ENCODE measurements at regions not wholly inside any gene's neighbourhood (a gene's known extent, or its start where the extent isn't known, plus 50 kb on each side); places are given as distances from the start of the nearest gene placed in this dataset.
"Not testable (repeated sequence)": the region's sequence is repeated elsewhere in the genome, so short reads cannot be mapped to it uniquely, and the experiment has no call there.

DNA sequence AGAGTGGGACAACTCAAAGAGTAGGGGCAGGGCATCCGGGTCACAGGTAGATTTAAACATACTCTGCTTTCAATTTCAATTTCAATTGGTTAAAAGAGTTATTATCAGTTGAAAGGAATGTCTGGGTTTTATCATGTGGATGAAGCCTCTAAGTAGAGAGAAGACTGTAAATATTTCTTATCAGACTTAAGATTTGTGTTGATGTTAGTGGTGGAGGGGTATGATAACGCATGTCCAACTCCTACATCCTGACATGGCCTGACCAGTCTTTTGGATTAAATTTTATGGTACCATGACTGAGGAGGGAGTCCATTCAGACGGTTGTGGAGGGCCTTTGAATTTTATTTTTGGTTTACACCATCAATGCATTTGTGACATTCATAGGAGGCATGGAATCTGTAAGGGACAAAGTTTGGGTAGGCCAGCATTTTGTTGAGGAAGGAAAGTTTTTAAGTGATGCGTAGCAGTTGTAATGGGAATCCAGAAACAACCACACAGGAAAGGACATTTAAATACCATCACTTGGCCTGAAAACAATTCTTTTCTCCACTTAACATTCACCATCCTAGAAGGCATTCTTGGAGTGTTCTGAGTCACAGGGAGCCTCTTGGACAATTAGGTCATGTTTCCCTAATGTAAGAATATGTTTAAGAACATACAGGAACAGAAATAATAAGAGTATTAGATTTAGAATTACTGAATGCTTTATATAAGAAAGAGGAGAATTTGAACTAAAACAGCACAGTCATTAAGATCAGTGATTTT, 371.9 kb downstream of the ATP23 start:
- peaks cover 11% of the 10 kb centered on the region for H3K4me1 ChIP-seq
- H3K9me3 ChIP-seq, result no peaks in the 10 kb centered on the region
- H3K27me3 ChIP-seq (ENCODE audit: low read depth), result no peaks in the 10 kb centered on the region
- H3K36me3 ChIP-seq (replicated peaks), result no peaks in the 10 kb centered on the region
- DNase-seq (ENCODE audit: low spot score in 2 of 2), result no peak
- in situ Hi-C loops (cut with MboI; ENCODE audit: low sequenced_read_pairs), result no loop called here
- no peak overlapping the region for H3K4me3 ChIP-seq

- H3K27me3 ChIP-seq (ENCODE audit: low read depth), result no peaks in the 10 kb centered on the region
- no peak for DNase-seq (ENCODE audit: low spot score in 2 of 2)
- peaks cover 2% of the 10 kb centered on the region; the same call in 1 of the 2 replicates for H3K9me3 ChIP-seq
- no peak overlapping the region for H3K4me3 ChIP-seq
- in situ Hi-C loops (cut with MboI; ENCODE audit: low sequenced_read_pairs), result no loop called here
- H3K36me3 ChIP-seq (replicated peaks), result no peaks in the 10 kb centered on the region
- peaks cover 11% of the 10 kb centered on the region for H3K4me1 ChIP-seq
Measured at GRCh38 chr12:58314610-58315009, 373.2 kb downstream of the ATP23 start.

GRCh38 chr12:58316926-58317325, 375.6 kb downstream of the ATP23 start:
- in situ Hi-C loops (cut with MboI; ENCODE audit: low sequenced_read_pairs), result no loop called here
- no peaks in the 10 kb centered on the region for H3K4me1 ChIP-seq

GRCh38 chr12:58321414-58321813, 380.0 kb downstream of the ATP23 start:
- Histone ChIP-seq H3K27me3 (ENCODE audit: low read depth) (no peaks in the 10 kb centered on the region), H3K4me3 (no peak overlapping the region), H3K4me1 (peaks cover 13% of the 10 kb centered on the region), H3K36me3 (replicated peaks) (no peaks in the 10 kb centered on the region), H3K9me3 (peaks cover 2% of the 10 kb centered on the region; the same call in 1 of the 2 replicates)
- in situ Hi-C loops (cut with MboI; ENCODE audit: low sequenced_read_pairs), result no loop called here
- DNase-seq (ENCODE audit: low spot score in 2 of 2), result no peak

More at GRCh38 chr12:58316926-58317325, 375.6 kb downstream of the ATP23 start:
- H3K4me3 ChIP-seq, result no peak overlapping the region
- H3K9me3 ChIP-seq, result peaks cover 2% of the 10 kb centered on the region; the same call in 1 of the 2 replicates
- no peaks in the 10 kb centered on the region for H3K27me3 ChIP-seq (ENCODE audit: low read depth)
- no peak for DNase-seq (ENCODE audit: low spot score in 2 of 2)
- no peaks in the 10 kb centered on the region for H3K36me3 ChIP-seq (replicated peaks)

GRCh38 chr12:58323676-58324075, 382.3 kb downstream of the ATP23 start:
- no peaks in the 10 kb centered on the region for H3K27me3 ChIP-seq (ENCODE audit: low read depth)
- DNase-seq (ENCODE audit: low spot score in 2 of 2), result no peak
- peaks cover 2% of the 10 kb centered on the region for H3K9me3 ChIP-seq
- in situ Hi-C loops (cut with MboI; ENCODE audit: low sequenced_read_pairs), result no loop called here
- H3K4me3 ChIP-seq, result no peak overlapping the region
- H3K4me1 ChIP-seq, result peaks cover 21% of the 10 kb centered on the region
- no peaks in the 10 kb centered on the region for H3K36me3 ChIP-seq (replicated peaks)

- Histone ChIP-seq H3K27me3 (ENCODE audit: low read depth) (no peaks in the 10 kb centered on the region), H3K9me3 (no peaks in the 10 kb centered on the region; the same call in 1 of the 2 replicates), H3K4me3 (no peak overlapping the region), H3K36me3 (replicated peaks) (no peaks in the 10 kb centered on the region), H3K4me1 (peaks cover 21% of the 10 kb centered on the region)
- in situ Hi-C loops (cut with MboI; ENCODE audit: low sequenced_read_pairs), result no loop called here
- DNase-seq (ENCODE audit: low spot score in 2 of 2), result peak in 1 of 2 experiments; percentile 20
Measured at GRCh38 chr12:58325561-58325960, 384.2 kb downstream of the ATP23 start.

- Histone ChIP-seq H3K4me3 (no peak overlapping the region), H3K4me1 (peaks cover 21% of the 10 kb centered on the region), H3K9me3 (no peaks in the 10 kb centered on the region; the same call in 1 of the 2 replicates), H3K27me3 (ENCODE audit: low read depth) (no peaks in the 10 kb centered on the region), H3K36me3 (replicated peaks) (no peaks in the 10 kb centered on the region)
- in situ Hi-C loops (cut with MboI; ENCODE audit: low sequenced_read_pairs), result no loop called here
- no peak for DNase-seq (ENCODE audit: low spot score in 2 of 2)
Measured at GRCh38 chr12:58326534-58326933, 385.2 kb downstream of the ATP23 start.

DNA sequence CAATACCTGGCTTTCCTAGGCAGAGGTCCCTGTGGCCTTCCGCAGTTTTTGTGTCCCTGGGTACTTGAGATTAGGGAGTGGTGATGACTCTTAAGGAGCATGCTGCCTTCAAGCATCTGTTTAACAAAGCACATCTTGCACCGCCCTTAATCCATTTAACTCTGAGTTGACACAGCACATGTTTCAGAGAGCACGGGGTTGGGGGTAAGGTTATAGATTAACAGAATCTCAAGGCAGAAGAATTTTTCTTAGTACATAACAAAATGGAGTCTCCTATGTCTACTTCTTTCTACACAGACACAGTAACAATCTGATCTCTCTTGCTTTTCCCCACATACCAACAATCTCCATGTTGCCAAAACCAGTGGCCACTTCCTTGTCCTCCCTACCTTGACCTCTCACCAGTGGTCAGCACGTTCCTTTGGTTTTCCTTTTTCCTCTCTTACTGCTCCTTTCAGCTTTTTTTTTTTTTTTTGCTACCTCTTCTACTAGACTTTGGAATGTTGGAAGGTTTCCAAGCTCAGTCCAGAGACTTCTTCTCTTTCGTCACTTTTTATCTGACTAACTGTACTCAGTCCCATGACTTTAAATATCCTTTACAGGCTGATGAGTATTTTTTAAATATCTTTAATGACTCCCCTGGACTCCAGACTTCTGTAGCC, 395.3 kb downstream of the ATP23 start:
- DNase-seq (ENCODE audit: low spot score in 2 of 2); H3K4me3 ChIP-seq; H3K36me3 ChIP-seq (replicated peaks); in situ Hi-C loops (cut with MboI; ENCODE audit: low sequenced_read_pairs); H3K27me3 ChIP-seq (ENCODE audit: low read depth); H3K4me1 ChIP-seq; H3K9me3 ChIP-seq: not testable (repeated sequence)

- H3K4me1 ChIP-seq; H3K4me3 ChIP-seq; H3K27me3 ChIP-seq (ENCODE audit: low read depth); DNase-seq (ENCODE audit: low spot score in 2 of 2); H3K9me3 ChIP-seq; in situ Hi-C loops (cut with MboI; ENCODE audit: low sequenced_read_pairs); H3K36me3 ChIP-seq (replicated peaks): not testable (repeated sequence)
Measured at GRCh38 chr12:58337539-58337938, 396.2 kb downstream of the ATP23 start.

GRCh38 chr12:58341791-58342190, 400.4 kb downstream of the ATP23 start:
- in situ Hi-C loops (cut with MboI; ENCODE audit: low sequenced_read_pairs), result loop anchor here (10.0 kb wide), 2 partner anchors 103 to 813 kb away; no protein-coding TSS in a partner anchor
- Histone ChIP-seq H3K36me3 (replicated peaks) (no peaks in the 10 kb centered on the region), H3K4me3 (no peak overlapping the region), H3K9me3 (peaks cover 3% of the 10 kb centered on the region; the same call in 1 of the 2 replicates), H3K27me3 (ENCODE audit: low read depth) (no peaks in the 10 kb centered on the region), H3K4me1 (peaks cover 6% of the 10 kb centered on the region)
- DNase-seq (ENCODE audit: low spot score in 2 of 2), result no peak

DNA sequence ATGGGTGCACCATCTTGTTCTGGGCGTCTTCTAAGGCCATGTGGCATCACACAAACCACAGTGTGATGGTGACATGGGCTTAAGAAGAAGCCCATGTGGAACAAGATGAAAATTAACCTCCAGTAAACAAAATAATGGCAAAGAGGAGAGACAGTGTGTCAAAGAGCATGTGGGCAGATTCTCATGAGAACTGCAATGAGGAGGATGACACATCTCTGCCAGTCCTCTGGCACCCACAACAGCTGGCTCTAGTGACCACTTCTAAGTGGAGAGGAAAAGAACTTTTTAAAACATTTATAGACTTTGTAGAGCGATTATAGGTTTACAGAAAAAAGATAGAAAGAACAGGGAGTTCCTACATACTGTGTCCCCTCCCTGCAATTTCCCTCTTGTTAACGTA, 401.4 kb downstream of the ATP23 start:
- in situ Hi-C loops (cut with MboI; ENCODE audit: low sequenced_read_pairs), result loop anchor here (10.0 kb wide), 2 partner anchors 102 to 812 kb away; no protein-coding TSS in a partner anchor

DNA sequence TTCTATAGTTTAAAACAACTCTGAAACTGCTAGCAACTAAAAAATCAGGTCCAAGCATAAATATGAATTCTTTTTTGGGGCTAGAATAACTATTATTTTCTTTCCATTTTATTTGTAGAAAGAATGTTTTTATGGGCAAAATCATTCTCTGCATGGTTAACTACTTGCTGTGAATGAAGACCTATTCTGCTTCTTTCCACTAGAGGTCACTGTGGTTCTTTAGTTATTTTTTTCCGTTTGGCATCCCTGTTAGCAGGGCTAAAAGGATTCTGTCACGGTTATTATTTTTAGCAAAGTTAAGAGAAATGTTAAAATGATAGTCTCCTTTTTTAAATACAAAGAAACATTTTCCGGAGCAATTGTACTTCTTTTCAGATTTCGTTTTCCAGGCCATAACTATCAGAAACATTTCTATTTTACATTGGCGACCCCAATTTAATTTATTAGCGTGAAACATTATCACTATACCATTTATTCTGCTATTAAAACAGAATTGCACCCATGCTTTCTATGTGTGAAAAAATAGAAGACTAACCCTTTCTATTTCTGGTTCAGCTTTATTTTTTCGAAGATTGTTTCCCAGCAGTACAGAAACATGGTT, 404.8 kb downstream of the ATP23 start:
- in situ Hi-C loops (cut with MboI; ENCODE audit: low sequenced_read_pairs), result loop anchor here (10.0 kb wide), 2 partner anchors 99 to 809 kb away; no protein-coding TSS in a partner anchor

More for the DNA sequence above, 401.4 kb downstream of the ATP23 start:
- Histone ChIP-seq H3K4me3 (no peak overlapping the region), H3K4me1 (no peaks in the 10 kb centered on the region; the same call in 1 of the 2 replicates), H3K36me3 (replicated peaks) (no peaks in the 10 kb centered on the region), H3K9me3 (peaks cover under 1% of the 10 kb centered on the region; the same call in 1 of the 2 replicates), H3K27me3 (ENCODE audit: low read depth) (no peaks in the 10 kb centered on the region)
- DNase-seq (ENCODE audit: low spot score in 2 of 2), result no peak

DNA sequence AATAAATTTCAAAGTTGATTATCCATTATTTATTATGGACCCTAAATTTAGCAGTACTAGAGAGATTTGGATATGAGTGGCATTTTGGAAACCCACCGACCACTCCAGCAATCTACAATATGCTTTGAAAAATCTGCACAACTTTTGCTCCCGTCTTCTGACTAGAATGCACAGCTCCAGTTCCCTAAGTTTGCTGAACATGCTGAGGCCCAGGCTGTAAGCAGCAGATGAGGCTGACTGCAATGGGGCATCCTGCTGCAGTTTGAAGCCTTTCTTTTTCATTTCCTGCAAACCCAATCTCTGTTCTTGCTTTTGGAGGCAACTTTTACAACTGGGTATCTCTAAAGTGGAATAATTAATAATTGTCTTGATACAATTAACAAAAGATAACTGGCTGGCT, 405.8 kb downstream of the ATP23 start:
- in situ Hi-C loops (cut with MboI; ENCODE audit: low sequenced_read_pairs), result loop anchor here (10.0 kb wide), 2 partner anchors 98 to 808 kb away; no protein-coding TSS in a partner anchor
- no peak for DNase-seq (ENCODE audit: low spot score in 2 of 2)
- H3K9me3 ChIP-seq, result no peaks in the 10 kb centered on the region
- no peaks in the 10 kb centered on the region for H3K4me1 ChIP-seq
- no peaks in the 10 kb centered on the region for H3K27me3 ChIP-seq (ENCODE audit: low read depth)
- H3K4me3 ChIP-seq, result no peak overlapping the region
- no peaks in the 10 kb centered on the region for H3K36me3 ChIP-seq (replicated peaks)

More for the DNA sequence above, 404.8 kb downstream of the ATP23 start:
- no peaks in the 10 kb centered on the region for H3K27me3 ChIP-seq (ENCODE audit: low read depth)
- H3K9me3 ChIP-seq, result no peaks in the 10 kb centered on the region
- no peak overlapping the region for H3K4me3 ChIP-seq
- H3K4me1 ChIP-seq, result no peaks in the 10 kb centered on the region
- DNase-seq (ENCODE audit: low spot score in 2 of 2), result peak in 1 of 2 experiments; percentile 63
- H3K36me3 ChIP-seq (replicated peaks), result no peaks in the 10 kb centered on the region

Data from HAP-1 (cell line).